Epidermal melanocyte (primary cell): ENCODE measurements at regions not wholly inside any gene's neighbourhood (a gene's known extent, or its start where the extent isn't known, plus 50 kb on each side); places are given as distances from the start of the nearest gene placed in this dataset.

ENCODE experiments used
- DNase-seq: peaks from one replicate; pipeline ENCODE4 v3.0.0; 2011; ENCODE audit warnings: low spot score; ENCODE audit not compliant: insufficient read length

GRCh38 chr19:46944918-46945628, 74.6 kb upstream of the NPAS1 start:
- no peak for DNase-seq

- no peak for DNase-seq
These were observed 73.7 kb upstream of the NPAS1 start for GRCh38 chr19:46945694-46946489.

- DNase-seq: no peak
These were observed 72.9 kb upstream of the NPAS1 start for GRCh38 chr19:46946611-46947238.

- no peak for DNase-seq
These were observed 71.8 kb upstream of the NPAS1 start for GRCh38 chr19:46947866-46948265.

- no peak for DNase-seq
These were observed 69.0 kb upstream of the NPAS1 start for GRCh38 chr19:46950526-46951170.

DNA sequence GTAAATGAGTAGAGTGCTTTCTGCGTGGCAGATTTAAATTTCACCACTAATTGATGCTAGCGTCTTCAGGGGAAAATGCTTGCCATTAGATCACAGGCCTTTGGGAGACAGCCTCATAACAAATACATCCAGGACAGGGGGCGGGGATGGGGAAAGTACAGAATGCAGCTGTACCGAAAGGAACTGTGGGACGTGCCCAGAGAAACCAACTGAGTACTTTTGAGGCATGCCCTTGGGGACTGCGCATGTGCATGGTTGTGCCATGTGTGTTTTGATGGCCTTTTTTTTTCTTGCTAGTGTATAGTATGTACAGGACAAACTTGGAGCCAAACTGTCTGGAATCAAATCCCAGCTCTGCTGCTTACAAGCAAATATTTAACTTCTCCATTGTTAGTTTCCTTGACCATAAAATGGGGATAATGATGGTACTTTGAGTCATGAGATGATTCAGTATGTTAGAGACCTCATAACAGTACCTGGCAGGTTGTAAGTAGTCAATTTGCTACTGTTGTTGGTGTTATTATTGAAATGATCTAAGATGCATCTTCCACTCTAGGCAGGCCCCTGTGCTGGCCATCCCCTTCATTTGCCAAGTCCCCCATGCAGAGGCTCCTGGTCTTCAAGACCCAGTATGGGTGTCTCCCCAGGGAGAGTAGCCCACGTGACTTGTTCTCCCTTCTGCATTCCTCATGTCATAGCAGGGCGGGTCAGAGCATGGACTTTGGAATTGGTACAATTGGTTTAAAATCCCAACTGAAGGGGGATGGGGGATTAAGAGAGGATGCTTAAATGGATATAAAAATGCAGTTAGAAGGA, 68.3 kb upstream of the NPAS1 start:
- DNase-seq: no peak

- no peak for DNase-seq
These were observed 66.8 kb upstream of the NPAS1 start for GRCh38 chr19:46952874-46953273.

GRCh38 chr19:46953955-46954501, 65.6 kb upstream of the NPAS1 start:
- no peak for DNase-seq

DNA sequence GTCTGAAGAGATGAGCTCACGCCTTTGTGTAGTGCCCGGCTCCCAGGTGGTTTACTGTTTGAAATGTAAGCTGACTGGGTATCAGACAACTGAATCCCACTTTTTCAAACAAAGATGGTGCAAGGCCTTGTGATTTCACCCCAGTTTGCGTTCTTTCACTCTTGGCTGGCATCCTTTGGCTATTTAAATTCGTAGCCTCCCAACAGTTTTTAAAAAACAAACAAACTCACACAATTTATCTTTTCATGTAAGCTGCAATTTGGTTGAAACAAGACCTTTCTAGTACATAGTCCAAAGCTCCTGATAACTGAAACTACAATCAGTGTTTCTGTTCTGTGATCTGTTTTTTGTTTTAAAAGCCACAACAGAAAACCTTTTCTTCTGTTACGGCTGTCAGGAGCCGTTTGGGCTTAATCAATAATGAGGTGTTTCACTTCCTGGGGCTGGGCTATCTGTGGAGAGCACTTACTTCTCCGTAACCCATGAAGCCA, 65.1 kb upstream of the NPAS1 start:
- no peak for DNase-seq

GRCh38 chr19:46954993-46955812, 64.4 kb upstream of the NPAS1 start:
- DNase-seq: no peak

DNA sequence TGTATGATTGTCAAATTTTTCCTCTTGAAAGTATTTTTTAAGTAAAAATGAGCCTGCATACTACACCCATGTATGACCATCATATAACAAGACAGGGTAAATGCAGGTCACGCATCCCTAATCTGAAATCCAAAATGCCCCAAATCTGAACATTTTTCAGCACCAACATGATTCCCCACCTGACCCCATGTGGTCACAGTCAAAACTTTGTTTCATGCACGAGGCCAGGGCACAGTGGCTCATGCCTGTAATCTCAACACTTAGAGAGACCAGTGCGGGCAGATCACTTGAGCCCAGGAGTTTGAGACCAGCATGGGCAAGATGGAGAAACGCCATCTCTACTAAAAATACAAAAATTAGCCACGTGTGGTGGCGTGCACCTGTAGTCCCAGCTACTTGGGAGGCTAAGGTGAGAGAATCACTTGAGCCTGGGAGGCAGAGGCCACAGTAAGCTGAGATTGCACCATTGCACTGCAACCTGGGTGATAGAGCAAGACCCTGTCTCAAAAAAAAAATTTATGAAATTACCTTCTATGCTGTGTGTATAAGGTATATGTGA, 63.7 kb upstream of the NPAS1 start:
- no peak for DNase-seq

DNA sequence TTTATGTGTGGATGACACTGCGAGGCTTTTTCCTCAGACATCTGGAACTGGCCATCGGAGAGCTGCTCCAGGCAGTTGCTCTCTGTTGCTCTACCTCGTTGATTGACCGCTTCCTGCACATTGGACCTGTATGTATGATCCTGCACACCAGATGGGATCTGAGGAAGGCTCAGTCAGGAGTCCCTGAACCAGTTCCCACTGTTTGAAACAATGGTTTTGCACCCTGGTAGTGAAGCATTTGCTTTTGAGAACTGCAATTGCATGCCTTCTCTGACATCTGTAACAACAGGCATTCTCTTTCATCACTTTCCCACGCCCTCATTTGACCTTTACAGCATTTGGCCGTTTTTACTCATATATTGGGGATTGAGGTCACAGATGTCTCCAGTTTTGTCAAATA, 61.1 kb upstream of the NPAS1 start:
- no peak for DNase-seq

DNA sequence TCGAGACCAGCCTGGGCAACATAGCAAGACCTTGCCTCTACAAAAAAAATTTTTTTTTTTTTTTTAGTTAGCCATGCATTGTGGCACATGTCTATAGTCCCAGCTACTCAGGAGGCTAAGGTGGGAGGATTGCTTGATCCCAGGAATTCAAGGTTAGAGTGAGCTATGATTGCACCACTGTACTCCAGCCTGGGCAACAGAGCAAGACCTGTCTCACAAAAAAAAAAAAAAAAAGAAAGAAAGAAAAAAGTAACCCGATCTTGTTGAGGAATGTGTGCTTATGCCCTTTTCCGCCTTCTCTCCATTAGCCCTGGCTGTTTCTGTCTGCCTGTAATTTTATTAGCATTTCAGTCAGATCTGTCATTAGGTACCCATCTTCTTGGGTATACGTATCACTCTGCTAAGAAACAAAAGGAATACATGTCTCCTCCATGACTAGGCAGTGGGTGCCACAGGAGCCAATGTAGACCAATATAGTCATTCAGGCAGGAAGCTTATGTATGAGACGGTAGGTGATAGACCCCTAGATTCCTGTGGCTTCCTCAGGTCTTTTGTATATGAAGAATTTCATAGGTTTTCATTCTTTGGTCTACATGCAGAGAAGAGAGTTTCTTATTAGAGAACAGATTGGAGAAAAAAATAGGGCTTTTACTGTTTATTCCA, 59.6 kb upstream of the NPAS1 start:
- no peak for DNase-seq

DNA sequence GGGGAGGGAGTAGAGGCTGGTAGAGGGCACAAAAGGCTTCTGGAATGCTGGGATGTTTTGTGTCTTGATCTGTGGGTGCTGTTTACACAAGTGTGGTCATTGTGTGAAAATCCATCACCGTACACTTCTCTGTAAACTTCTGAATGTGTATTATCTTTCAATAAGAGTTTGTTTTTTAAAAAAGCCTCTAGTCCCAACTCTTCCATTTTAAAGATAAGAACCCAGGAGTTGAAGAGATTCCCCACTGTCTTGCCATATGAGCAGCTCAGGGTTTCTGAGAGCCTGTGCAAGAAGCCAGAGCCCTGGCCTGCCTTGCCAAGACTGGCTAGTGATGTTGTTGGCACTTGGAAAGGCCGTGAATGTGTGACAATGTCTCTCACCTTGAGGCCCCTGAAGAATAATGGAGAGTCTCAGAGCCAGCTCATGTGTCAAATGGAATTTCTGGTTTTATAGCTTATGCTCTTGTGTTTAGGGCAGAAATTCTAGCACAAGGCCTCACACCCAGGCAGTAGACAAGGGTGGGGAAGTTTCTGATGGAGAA, 57.5 kb upstream of the NPAS1 start:
- no peak for DNase-seq

GRCh38 chr19:46963093-46963734, 56.4 kb upstream of the NPAS1 start:
- no peak for DNase-seq

DNA sequence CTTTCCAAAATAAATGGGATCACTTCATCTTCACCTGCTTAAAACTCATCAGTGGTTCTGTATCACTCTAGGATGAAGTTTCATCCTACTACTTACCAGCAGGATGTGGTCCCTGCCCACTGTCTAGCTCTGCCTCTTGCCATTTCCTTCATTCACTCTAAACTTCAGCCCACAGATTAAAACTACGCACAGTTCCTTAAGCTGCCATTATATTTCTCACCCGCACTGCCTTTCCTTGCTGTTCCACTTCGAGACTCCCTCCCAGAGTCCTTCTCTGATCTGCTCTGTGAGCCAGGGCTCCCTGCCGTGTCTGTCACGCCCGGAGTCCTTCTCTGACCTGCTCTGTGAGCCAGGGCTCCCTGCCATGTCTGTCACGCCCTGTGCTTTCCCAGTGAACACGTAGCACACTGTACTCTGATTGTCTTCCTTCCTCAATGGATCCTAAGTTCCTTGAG, 52.0 kb upstream of the NPAS1 start:
- DNase-seq: no peak
